Endodermal cell (in vitro differentiated cells): ENCODE measurements at regions not wholly inside any gene's neighbourhood (a gene's known extent, or its start where the extent isn't known, plus 50 kb on each side); places are given as distances from the start of the nearest gene placed in this dataset.

Experiments
- DNase-seq: peaks from one replicate; pipeline ENCODE4 v3.0.0-alpha.2; 2017
- H3K27ac ChIP-seq: 2 replicates; pipeline ENCODE4 v1.5.1; 2013; ENCODE audit warnings: mild to moderate bottlenecking, low read depth, low read length, moderate library complexity
- H3K27me3 ChIP-seq: 2 replicates; pipeline ENCODE4 v1.6.1; 2013; ENCODE audit warnings: mild to moderate bottlenecking, low read length, moderate library complexity; ENCODE audit not compliant: insufficient read depth, control insufficient read depth, poor library complexity, severe bottlenecking
- H3K36me3 ChIP-seq: 2 replicates; pipeline ENCODE4 v1.7.0; 2013; ENCODE audit warnings: mild to moderate bottlenecking, low read length, moderate library complexity; ENCODE audit not compliant: control insufficient read depth, insufficient read depth
- H3K4me1 ChIP-seq: one replicate; pipeline ENCODE4 v1.7.0; 2013; ENCODE audit warnings: low read length; ENCODE audit not compliant: control insufficient read depth, insufficient read depth
- H3K4me3 ChIP-seq: 2 replicates; pipeline ENCODE4 v1.5.1; 2013; ENCODE audit warnings: mild to moderate bottlenecking, low read length, moderate library complexity
- H3K9ac ChIP-seq: 2 replicates; pipeline ENCODE4 v1.6.1; 2013; ENCODE audit warnings: mild to moderate bottlenecking, low read length, moderate library complexity; ENCODE audit not compliant: poor library complexity, severe bottlenecking; ENCODE audit errors: extremely low read depth
- H3K9me3 ChIP-seq: 2 replicates; pipeline ENCODE4 v1.6.1; 2013; ENCODE audit warnings: mild to moderate bottlenecking, low read length, moderate library complexity; ENCODE audit not compliant: control insufficient read depth
- H3K27ac Mint-ChIP-seq: 2 replicates; pipeline ENCODE4 v1.8.0; 2020; ENCODE audit warnings: mixed read lengths
- H3K27me3 Mint-ChIP-seq: 2 replicates; pipeline ENCODE4 v1.8.0; 2021; ENCODE audit warnings: mild to moderate bottlenecking, mixed read lengths; ENCODE audit not compliant: insufficient read depth
- H3K36me3 Mint-ChIP-seq: 2 replicates; pipeline ENCODE4 v1.8.0; 2020; ENCODE audit warnings: low read depth, mixed read lengths
- H3K4me1 Mint-ChIP-seq: 2 replicates; pipeline ENCODE4 v1.8.0; 2020; ENCODE audit warnings: mixed read lengths
- H3K4me3 Mint-ChIP-seq: 2 replicates; pipeline ENCODE4 v1.8.0; 2020; ENCODE audit warnings: mild to moderate bottlenecking, moderate library complexity, mixed read lengths
- H3K9me3 Mint-ChIP-seq: 2 replicates; pipeline ENCODE4 v1.8.0; 2020; ENCODE audit warnings: mild to moderate bottlenecking, mixed read lengths
- CTCF ChIP-seq: fragments of 200-600 bp; sonication (generic); conservative IDR thresholded peaks from 2 replicates; pipeline ENCODE4 v1.5.0; 2021; ENCODE audit warnings: antibody characterized with exemption, mild to moderate bottlenecking
- WGBS, 2 experiments: methylation state at CpG; one replicate each; pipeline versions ENCODE4 v1.1.5 to v1.1.7; 2013; ENCODE audit warnings: missing lambda C conversion rate in 2 of 2, mixed read lengths in 1 of 2; ENCODE audit not compliant: insufficient coverage in 1 of 2, insufficient read length in 1 of 2; 5-methylcytosine and 5-hydroxymethylcytosine counted together

- Mint-ChIP-seq H3K4me1 (peaks cover 4% of the 10 kb centered on the region), H3K4me3 (no peak overlapping the region), H3K27ac (no peak overlapping the region), H3K9me3 (no peaks in the 10 kb centered on the region), H3K36me3 (no peaks in the 10 kb centered on the region), H3K27me3 (no peaks in the 10 kb centered on the region)
- no peak overlapping the region for H3K27ac ChIP-seq
- no peak overlapping the region for H3K4me3 ChIP-seq
- no peaks in the 10 kb centered on the region for H3K36me3 ChIP-seq
- H3K27me3 ChIP-seq: peaks cover 6% of the 10 kb centered on the region
- no peak overlapping the region for H3K9ac ChIP-seq
- H3K4me1 ChIP-seq: no peaks in the 10 kb centered on the region
- H3K9me3 ChIP-seq: no peaks in the 10 kb centered on the region
- DNase-seq: peak; percentile 80
- WGBS, 2 experiments: 71 to 74% methylated on average over 1 to 14 of the region's 14 CpGs
- no peak for TF ChIP-seq CTCF
These were observed 86.5 kb upstream of the CLDN5 start for GRCh38 chr22:19610518-19611253.

- Histone ChIP-seq H3K9me3 (no peaks in the 10 kb centered on the region), H3K36me3 (no peaks in the 10 kb centered on the region), H3K27me3 (peaks cover 6% of the 10 kb centered on the region), H3K4me3 (no peak overlapping the region), H3K27ac (no peak overlapping the region), H3K9ac (no peak overlapping the region), H3K4me1 (no peaks in the 10 kb centered on the region)
- Mint-ChIP-seq H3K27ac (no peak overlapping the region), H3K4me1 (peaks cover 4% of the 10 kb centered on the region), H3K27me3 (no peaks in the 10 kb centered on the region), H3K4me3 (no peak overlapping the region), H3K9me3 (no peaks in the 10 kb centered on the region), H3K36me3 (no peaks in the 10 kb centered on the region)
- TF ChIP-seq CTCF: no peak
- WGBS, 2 experiments: 92 to 93% methylated on average over 11 to 16 of the region's 16 CpGs
- no peak for DNase-seq
These were observed 87.4 kb upstream of the CLDN5 start for GRCh38 chr22:19611590-19611989.

- no peak for TF ChIP-seq CTCF
- H3K27ac ChIP-seq: no peak overlapping the region
- no peaks in the 10 kb centered on the region for H3K36me3 ChIP-seq
- H3K36me3 Mint-ChIP-seq: no peaks in the 10 kb centered on the region
- H3K4me1 Mint-ChIP-seq: peaks cover 8% of the 10 kb centered on the region
- 90 to 91% methylated on average over 8 to 16 of the region's 16 CpGs for WGBS, 2 experiments
- no peaks in the 10 kb centered on the region for H3K27me3 Mint-ChIP-seq
- no peaks in the 10 kb centered on the region for H3K9me3 Mint-ChIP-seq
- H3K9me3 ChIP-seq: no peaks in the 10 kb centered on the region
- H3K27me3 ChIP-seq: peaks cover 6% of the 10 kb centered on the region
- no peak overlapping the region for H3K4me3 ChIP-seq
- no peak overlapping the region for H3K9ac ChIP-seq
- H3K27ac Mint-ChIP-seq: no peak overlapping the region
- DNase-seq: no peak
- no peaks in the 10 kb centered on the region for H3K4me1 ChIP-seq
- H3K4me3 Mint-ChIP-seq: no peak overlapping the region
These were observed 88.8 kb upstream of the CLDN5 start for GRCh38 chr22:19612866-19613572.
